GM18858 (cell line): ENCODE measurements at regions not wholly inside any gene's neighbourhood (a gene's known extent, or its start where the extent isn't known, plus 50 kb on each side); places are given as distances from the start of the nearest gene placed in this dataset.
"Not testable (repeated sequence)": the region's sequence is repeated elsewhere in the genome, so short reads cannot be mapped to it uniquely, and the experiment has no call there.

Experiments
- ATAC-seq: cut with Tn5 transposase; IDR thresholded peaks from one replicate; pipeline ENCODE4 v1.9.1; 2021; ENCODE audit not compliant: unreplicated experiment

DNA sequence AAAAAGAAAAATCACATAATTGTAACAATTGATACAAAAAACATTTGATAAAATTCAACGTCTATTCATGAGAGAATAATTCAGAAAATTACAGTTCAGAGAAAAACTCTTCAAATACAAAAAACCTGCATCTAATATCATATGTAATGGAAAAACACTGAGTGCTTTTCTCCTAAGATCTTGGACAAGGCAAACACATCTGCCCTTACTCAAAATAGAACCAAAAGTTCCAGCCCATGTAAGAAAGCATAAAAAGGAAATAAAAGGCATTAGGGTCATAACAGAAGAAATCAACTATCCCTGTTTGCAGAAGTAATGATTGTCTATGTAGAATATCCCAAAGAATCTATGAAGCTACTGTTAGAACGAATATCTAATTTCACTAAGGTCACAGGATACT is 721.4 kb downstream of the RFPL4B start:
- ATAC-seq, result no peak

DNA sequence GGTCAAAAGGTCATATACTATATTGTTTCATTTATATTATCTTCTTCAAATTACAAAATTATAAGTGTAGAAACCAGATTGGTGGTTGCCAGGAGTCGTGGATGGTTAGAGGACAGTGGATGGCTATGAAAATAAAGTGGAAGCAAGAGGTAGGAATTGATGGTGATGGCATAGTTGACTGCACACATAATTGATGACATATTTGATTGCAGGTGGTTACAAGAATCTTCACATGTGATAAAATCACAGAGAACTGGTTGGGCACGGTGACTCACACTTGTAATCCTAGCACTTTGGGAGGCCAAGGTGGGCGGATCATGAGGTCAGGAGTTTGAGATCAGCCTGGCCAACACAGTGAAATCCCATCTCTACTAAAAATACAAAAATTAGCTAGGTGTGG is 723.6 kb downstream of the RFPL4B start:
- not testable (repeated sequence) for ATAC-seq

DNA sequence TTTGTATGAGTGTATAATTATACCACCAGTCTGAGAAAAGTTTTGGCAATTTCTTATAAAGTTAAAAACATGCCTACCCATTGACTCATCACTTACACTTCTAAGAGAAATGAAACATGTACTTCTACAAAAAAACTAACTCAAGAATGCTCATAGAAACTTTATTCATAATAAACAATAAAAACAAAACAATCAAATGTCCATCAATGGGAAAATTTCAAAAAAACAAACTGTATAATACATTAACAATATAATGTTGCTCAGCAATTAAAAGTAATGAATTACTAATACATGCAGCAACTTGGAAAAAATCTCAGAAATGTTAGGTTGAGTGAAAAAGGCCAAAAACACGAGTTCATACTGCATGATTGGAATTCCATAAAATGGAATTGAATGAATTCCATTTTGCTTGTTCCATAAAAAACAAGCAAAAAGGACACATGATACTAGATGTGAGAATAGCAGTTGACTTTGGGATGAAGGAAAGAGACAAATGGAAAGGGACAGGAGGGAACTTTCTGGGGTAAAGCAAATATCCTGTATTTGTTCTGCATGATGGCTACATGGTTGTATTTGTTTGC is 726.6 kb downstream of the RFPL4B start:
- no peak for ATAC-seq

DNA sequence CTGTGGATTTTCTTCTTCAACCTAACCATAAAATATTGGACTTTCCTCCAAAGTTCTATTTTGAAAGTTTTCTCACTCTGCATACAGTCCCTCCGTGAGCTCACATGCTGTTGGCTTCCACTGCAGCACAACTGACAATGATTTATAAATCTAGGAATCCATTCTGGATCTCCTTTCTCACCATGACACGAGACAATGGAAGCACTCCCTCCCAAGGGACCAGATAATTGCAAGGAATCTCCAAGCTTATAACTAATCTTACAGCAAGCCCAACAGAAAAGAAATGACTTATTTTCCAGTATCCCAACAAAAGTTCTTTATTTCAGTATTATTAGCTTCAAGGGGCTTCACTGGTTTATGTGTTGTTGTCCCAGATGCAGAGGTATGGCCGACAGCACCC is 729.0 kb downstream of the RFPL4B start:
- ATAC-seq, result no peak

DNA sequence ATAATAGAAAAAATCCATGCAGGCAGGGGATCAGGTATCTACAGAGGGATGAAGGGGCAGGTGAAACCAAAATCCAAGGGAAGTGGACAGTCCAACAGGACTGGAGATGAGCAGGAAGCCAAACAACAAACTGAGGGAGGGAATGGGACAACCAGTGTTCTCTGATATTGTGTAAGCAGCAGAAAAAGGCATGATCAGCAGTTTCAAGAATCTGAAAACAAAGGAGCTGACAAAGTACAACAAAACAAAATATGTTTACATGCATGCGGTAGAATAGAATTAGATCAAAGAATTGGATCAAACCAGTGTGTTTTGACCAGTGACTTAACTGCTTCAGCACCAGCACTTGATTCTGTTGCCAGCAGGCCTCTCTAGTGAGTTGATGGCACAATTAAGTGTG is 729.7 kb downstream of the RFPL4B start:
- no peak for ATAC-seq

DNA sequence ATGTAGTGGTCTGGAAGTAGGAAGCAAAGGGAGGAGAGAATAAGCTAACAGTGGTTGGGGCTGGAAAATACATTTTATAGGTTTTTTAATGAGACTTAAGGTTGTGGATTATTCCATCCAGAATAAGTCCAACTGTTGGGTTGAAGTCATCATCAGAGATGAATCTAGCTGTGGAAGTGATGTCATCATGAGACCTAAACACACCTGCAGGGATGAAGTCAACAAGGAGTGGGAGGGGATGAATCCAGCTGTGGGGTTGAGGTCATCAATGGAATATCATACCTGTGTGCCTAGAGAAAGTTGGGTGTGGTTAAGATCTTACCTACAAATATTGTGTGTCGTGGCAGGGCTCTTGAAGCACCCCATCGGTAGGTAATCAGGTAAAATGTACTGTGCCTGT is 730.7 kb downstream of the RFPL4B start:
- ATAC-seq, result no peak

DNA sequence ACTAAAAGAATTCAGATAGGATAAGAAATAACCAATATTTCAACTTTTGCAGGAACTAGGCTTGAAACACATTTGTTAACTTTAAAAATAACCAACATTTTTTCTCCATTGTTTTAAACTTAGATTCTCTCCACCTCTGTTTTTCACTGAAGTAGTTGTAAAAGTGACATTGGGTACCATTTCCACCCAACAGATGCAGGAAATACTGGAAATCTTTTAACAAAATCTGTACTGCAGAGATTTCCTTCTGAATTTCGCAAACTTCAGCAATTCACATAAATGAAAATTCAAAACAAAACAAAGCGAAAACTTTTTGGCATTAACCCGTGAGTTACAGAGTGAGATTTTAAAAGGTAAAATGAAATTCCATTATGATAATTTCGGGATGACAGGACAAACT is 731.7 kb downstream of the RFPL4B start:
- ATAC-seq, result no peak

DNA sequence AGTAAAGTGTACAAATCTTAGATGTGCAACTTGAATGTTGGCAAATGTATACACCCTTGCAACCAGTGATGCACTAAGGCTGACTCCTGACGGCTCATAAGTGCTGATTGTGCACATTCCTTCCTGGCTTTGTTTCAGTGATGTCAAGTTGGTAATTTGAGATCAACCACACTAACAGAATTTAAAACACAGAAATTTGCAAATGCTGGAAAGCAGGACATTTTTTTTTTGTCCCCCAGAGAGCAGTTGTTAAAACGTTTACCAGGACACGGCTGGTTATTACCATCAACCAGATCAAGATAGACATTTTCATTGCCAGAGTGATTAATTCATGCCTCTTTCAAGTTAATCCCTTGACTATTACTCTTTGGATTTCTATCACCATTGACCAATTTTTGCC is 735.6 kb downstream of the RFPL4B start:
- no peak for ATAC-seq

DNA sequence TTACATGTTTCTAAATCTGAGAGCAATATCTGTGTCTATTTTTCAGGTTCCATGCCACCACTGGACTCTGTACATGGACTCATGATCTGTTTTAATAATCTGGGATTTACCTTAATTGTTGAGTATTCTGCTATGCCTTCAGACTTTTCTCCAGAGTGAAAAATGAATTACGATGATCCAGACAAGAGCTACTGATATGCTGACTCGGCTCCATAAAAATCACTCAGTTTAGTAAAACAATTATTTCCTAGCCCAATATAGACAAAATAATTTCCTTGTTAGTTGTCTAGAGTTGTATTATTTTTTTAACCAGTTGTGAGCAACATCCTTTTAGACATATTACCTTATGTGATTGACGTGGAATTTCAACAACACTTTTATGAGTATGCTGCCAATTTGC is 736.8 kb downstream of the RFPL4B start:
- no peak for ATAC-seq

DNA sequence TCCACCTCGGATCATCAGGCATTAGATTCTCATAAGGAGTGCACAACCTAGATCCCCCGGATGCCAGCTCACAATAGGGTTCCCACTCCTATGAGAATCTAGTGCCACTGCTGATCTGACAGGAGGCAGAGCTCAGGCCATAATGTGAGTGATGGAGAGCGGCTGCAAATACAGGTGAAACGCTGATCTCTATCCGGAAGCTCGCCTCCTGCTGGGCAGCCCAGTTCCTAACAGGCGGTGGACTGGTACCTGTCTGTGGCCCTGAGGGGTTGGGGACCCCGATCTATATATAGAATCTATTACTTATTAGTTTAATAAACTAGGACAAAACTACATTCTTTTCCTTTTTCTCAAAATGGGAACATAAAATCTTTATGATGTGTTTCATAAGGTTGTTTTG is 741.9 kb downstream of the RFPL4B start:
- no peak for ATAC-seq

DNA sequence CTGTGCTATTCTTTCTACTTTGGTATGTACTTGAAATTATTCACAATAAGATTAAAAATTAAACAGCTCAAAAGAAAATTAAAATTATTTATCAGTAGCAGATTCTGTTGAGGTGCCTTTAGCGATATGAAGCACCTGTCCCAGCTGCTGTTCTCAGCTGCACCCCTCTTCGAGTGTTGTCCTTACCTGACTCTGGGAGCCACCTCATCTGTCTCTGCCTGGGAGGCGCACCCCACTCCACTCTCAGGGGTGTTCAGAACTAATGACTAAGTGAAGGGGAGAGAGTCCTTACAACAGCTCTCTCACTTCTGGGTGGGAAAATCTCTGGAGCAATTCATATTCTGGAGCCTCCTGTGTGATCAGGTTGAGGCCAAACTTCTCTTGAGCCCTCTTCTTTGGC is 745.7 kb downstream of the RFPL4B start:
- no peak for ATAC-seq

DNA sequence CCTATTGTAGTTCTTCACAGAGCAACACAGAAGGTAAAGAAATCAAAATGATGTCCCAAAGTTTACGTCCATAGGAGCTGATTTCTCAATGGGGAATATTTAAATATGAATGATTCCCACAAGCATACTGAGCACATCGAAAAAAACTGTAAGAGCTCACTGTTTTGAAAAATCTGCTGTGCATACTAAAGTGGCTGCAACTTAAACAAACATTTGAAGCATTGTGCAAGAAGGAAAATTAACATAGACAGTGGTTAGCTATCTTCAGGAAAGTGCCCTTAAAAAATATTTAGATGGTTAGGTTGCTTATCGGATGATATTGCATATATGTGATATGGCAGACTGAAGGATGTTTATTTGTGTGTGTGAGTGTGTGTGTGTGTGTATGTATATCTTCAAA is 747.6 kb downstream of the RFPL4B start:
- ATAC-seq, result no peak

DNA sequence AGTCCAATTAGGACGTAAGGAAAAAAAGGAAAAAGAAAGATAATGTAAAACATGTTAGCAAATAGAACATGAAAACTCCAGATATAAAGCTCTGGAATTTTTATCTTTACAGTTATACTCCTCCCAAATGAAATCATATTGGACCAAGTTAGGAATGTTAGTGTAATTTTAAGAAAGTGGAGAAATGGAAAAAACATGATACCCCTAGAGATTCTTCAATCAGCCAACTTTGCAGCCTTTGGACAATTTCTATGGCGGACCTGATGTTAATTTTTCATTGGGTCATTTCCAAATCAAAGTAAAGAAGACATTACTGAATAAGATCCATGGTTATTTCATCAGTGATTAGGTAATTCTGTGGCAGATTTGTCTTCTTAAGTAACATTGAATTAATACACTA is 748.7 kb downstream of the RFPL4B start:
- ATAC-seq, result no peak

DNA sequence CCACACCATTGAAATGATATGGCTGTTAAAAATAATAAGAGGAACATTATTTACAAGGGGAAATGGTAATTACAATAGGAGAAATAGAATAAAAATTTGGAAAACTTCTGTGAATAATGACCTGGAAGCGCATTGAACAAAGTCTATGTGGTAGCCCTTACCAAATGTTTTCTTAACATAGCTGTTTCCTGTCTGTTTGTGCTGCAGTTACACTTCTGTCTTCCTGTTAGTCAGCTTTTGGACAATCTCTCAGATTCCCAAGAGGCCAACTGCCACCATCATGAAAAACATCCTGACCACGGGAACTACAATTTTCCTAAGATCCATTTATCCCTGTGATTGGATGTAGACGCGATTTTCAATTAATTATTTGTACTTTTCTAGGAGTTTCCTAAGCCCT is 754.4 kb upstream of the MARCKS start:
- no peak for ATAC-seq

DNA sequence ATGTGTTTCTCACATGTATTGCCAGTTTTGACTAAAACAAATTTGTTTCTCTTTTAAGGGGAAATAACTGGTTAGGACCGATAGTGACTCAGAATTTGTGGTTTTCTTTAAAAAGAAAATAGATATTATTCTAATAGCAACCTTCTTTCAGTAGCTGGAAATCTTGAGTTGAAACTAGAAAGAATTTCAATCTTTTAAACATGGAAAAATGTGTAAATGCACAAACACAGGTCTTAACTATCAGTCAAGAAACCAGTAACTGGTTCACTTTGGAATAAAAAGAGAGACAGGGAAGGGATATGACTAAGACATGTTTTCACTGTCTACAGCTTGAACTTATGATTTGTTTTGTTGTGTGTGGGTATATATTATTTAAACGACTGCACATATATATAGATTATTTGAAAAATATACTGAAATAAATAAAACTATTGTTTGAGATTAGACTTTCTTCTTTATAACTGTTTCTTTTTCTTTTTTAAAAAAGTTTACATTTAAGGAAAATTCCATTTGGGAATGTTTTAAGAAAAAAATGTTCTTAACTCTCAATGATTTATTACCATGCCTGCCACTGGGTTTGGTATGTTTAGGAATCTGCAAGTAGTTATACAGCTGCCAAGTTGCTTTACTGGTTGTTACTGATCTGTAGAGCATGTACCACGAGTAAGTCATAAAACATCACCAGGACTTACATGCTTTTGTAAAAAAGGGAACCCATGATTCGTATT is 753.3 kb upstream of the MARCKS start:
- ATAC-seq, result no peak

DNA sequence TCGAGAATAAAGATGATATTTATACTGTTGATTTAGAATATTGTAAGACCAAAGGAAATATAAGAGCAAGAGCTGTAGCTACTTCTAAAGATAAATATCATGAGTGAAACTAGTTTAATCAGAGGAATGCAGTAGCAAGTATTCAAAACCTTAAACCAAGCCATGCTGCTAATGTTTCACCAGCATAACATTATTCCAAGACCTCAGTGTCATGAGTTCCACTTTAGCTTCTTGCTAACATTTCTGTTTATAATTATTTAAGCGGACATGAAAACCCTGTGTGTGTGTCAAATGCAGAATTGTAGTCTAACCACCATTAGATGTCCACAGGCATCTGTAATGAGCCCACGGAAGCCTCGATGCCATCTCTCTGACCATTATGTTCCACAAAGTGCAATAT is 752.6 kb upstream of the MARCKS start:
- no peak for ATAC-seq

DNA sequence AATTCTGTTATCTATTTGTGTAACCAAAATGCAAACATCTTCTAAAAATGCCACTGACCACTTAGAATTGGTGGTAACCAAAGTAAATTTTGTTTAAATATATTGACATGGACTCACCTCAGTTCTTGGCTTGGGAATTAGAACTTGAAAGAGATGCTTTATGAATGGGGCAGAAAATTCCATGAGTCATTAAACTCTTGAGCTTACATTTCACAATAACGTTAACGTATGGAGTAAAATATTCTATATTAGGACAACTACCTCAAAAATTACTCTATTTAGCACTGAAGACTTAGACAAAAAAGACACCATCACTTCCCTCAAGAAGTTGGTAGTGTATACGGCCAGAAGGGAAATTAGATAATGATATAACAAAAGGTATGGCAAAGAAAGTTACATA is 752.2 kb upstream of the MARCKS start:
- ATAC-seq, result no peak

DNA sequence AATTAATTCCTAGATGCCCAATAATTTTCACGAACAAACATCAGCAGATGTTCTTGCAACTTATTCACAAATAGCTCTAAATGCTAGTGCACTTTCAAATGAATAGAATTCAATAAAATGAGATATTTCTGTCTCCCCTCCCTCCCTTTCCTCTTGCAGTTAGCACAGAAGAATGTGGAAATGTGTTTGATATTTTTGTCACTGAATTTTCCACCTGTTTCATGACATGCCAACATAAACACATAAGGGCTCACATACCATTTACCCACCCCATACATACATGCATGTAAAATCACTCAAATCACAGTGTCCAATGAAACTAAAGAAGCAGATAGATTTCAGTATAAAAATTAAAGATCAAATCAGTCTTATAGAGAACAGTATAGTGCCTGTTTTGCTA is 746.9 kb upstream of the MARCKS start:
- no peak for ATAC-seq

DNA sequence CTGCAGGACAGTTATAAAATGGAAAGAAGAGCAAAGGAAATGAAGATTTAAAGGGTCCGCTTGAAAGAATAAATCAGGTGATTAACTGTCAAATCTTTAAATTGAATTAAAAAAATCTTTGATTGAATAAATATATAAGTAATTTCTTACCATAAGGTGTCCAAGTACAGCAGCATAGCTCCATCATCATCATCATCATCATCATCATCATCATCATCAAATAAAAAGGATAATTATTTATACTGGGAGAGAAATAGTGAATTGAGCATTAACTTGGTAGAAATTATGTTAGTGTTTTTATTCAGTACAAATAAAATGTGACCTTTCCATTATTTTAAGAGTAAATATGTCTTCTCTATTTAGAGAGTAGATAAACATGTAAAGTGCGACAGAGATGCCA is 745.6 kb upstream of the MARCKS start:
- ATAC-seq, result no peak

DNA sequence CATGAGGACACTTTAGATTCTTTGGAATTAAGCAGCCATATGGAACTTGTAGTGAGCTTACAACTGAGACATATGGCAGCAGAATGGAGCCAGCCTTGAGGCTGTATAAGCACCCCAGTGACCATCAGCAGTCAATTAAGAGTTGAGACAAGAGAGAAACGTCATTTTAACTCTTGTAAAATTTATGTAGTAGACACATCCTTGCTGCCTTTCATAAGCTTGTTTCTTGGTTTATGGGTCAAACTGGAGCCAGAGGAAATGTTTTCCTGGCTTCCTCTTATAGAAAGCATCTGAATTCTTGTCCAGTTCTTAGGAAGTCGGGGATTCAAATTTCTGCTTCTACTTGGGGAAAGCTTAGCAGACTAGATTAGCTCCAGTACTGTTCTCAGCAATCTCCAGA is 745.1 kb upstream of the MARCKS start:
- ATAC-seq, result no peak

DNA sequence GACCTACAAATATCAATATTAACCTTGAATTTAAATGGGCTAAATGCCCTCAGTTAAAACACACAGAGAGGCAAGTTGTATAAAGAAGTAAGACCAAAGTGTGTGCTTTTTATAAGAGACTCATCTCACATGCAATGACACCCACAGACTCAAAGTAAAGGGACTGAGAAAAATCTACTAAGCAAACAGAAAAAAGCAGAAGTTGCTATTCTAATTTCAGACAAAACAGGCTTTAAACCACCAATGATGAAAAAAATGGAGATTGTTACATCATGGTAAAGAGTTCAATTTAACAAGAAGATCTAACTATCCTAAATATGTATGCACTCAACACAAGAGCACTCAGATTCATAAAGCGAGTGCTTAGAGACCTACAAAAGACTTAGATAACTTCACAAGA is 741.9 kb upstream of the MARCKS start:
- ATAC-seq, result no peak

DNA sequence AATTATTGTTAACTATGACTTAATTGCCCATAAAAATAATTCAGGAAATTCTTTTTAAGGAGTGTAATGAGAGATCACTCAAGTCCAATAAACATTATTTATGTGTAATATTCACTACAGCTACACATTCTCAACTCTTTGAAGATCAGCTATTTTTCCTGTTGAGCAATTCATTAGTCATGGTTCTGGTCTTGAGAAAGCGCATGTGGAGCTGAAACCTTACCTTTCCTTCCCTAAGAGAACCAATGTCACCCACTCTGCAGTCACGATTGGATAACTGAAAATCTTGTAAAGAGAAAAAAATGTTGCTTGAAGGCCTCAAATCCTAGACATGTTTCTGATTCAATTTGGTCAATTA is 736.9 kb upstream of the MARCKS start:
- no peak for ATAC-seq

DNA sequence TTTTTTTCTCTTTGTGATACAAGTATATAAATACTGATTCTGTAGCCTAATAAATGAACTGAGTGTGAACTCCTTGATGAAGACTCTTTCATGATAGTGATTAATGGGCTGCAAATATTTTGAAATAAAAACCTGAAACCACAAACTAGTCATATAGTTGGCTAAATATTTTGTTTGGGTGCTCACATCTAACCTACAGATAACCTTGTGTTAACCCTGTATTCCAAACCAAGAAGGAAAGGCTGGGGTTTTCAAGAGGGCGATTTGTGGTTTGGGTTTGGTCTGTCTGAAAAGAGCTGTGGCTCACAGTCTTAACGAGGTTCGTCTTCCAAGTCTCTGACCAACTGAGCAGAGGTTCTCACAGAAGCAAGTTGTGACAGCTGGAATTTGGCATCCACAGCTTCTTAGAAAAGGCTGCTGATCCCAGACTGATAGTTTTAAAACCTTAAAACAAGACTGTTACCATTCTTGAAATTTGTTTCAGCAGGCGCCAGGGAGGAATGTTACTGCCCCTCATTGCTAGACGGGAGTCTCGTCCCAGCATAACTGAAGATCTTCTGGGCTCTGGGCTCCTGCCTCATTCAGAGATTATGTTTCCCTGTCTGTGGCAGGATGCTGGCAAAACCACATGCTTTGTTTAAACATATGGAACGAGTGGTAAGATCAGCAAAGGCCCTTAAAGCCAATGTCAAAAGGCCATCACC is 736.4 kb upstream of the MARCKS start:
- no peak for ATAC-seq
